ENCODE measurements at regions not wholly inside any gene's neighbourhood (a gene's known extent, or its start where the extent isn't known, plus 50 kb on each side); places are given as distances from the start of the nearest gene placed in this dataset.
"Not testable (repeated sequence)": the region's sequence is repeated elsewhere in the genome, so short reads cannot be mapped to it uniquely, and the experiment has no call there.

DNA sequence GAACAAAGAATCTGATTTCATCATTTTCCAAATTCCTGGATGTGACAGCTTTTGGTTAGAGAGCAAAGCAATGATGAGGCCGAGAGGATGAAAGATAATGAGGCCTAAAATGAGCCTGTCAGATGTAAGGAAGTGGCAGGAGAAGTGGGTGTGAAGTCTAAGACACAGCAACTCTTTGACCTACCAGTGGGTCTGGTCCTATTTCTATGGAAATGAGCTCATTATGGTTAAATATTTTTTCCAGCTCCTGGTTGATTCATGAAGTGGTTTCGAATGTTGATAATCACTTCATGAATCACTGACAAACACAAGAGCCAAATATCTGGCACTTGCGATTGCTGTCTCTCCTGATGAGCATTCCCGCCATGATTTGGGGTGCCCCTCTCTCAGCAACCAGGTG lies 273.3 kb upstream of the CDH5 start:
- H3K27me3 ChIP-seq (ENCODE audit: control insufficient read depth, insufficient read depth, low read length): no peaks in the 10 kb centered on the region
- H3K27ac ChIP-seq (ENCODE audit: low read length): no peak overlapping the region
- no peaks in the 10 kb centered on the region for H3K36me3 ChIP-seq (ENCODE audit: control insufficient read depth, insufficient read depth, low read length)
- H3K4me3 ChIP-seq (ENCODE audit: low read length): no peak overlapping the region
- no peak for DNase-seq
- WGBS (ENCODE audit: insufficient coverage): 90% methylated on average over 3 of the region's 4 CpGs
- no peaks in the 10 kb centered on the region for H3K9me3 ChIP-seq (replicated peaks; ENCODE audit: control insufficient read depth, low read depth, low read length)
- no peaks in the 10 kb centered on the region for H3K4me1 ChIP-seq (ENCODE audit: control insufficient read depth, insufficient read depth, low read length)

- H3K36me3 ChIP-seq (ENCODE audit: control insufficient read depth, insufficient read depth, low read length): no peaks in the 10 kb centered on the region
- no peak for DNase-seq
- no peak overlapping the region for H3K4me3 ChIP-seq (ENCODE audit: low read length)
- no peak overlapping the region for H3K27ac ChIP-seq (ENCODE audit: low read length)
- no peaks in the 10 kb centered on the region for H3K4me1 ChIP-seq (ENCODE audit: control insufficient read depth, insufficient read depth, low read length)
- H3K9me3 ChIP-seq (replicated peaks; ENCODE audit: control insufficient read depth, low read depth, low read length): no peaks in the 10 kb centered on the region
- no peaks in the 10 kb centered on the region for H3K27me3 ChIP-seq (ENCODE audit: control insufficient read depth, insufficient read depth, low read length)
Measured at GRCh38 chr16:66091471-66091891, 275.0 kb upstream of the CDH5 start.

DNA sequence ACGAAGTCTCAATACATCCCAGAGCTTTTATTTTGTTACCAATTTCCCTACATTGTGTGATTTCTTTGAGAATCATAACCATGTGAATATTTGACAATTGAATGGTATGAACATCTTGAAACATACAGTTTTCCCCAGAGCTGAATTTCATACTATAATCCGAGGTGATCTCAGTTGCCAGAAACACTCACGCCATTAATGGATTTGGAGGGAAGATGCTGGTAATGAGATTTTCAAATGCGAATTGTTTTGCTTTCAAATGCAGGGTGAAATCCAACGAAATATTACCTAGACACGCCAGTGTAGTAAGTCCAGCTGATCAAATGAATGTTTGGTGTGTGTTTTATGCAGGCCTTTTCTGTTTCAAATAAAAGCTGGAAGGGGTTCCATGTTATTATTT lies 277.8 kb upstream of the CDH5 start:
- Histone ChIP-seq H3K36me3 (ENCODE audit: control insufficient read depth, insufficient read depth, low read length) (no peaks in the 10 kb centered on the region), H3K4me1 (ENCODE audit: control insufficient read depth, insufficient read depth, low read length) (no peaks in the 10 kb centered on the region), H3K9me3 (replicated peaks; ENCODE audit: control insufficient read depth, low read depth, low read length) (no peaks in the 10 kb centered on the region), H3K27ac (ENCODE audit: low read length) (no peak overlapping the region), H3K27me3 (ENCODE audit: control insufficient read depth, insufficient read depth, low read length) (no peaks in the 10 kb centered on the region), H3K4me3 (ENCODE audit: low read length) (no peak overlapping the region)
- peak; percentile 77 for DNase-seq
- whole genome bisulfite sequencing (ENCODE audit: insufficient coverage): 40% methylated on average over 2 of the region's 6 CpGs

- no peaks in the 10 kb centered on the region for H3K9me3 ChIP-seq (replicated peaks; ENCODE audit: control insufficient read depth, low read depth, low read length)
Measured at GRCh38 chr16:66087308-66087707, 279.2 kb upstream of the CDH5 start.

DNA sequence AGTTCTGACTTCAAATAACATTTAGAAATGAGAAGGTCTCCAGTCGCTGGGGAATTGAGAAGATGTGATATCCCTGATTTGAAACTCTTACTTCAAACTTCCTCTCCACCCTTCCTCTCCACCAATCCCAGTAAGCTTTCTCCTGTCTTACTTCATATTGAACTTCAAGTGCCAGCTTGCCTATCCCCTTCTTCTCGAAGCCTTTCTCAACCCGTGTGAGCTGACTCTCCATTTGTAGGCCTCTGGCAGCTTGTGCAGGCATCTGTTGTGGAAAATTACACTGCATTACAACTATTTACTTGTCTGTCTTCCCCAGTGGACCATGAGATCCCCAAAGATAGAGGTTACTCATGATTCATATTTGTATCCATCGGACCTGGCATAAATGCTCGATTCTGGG lies 280.8 kb upstream of the CDH5 start:
- Histone ChIP-seq H3K9me3 (replicated peaks; ENCODE audit: control insufficient read depth, low read depth, low read length) (no peaks in the 10 kb centered on the region), H3K4me3 (ENCODE audit: low read length) (no peak overlapping the region), H3K36me3 (ENCODE audit: control insufficient read depth, insufficient read depth, low read length) (no peaks in the 10 kb centered on the region), H3K27me3 (ENCODE audit: control insufficient read depth, insufficient read depth, low read length) (no peaks in the 10 kb centered on the region), H3K27ac (ENCODE audit: low read length) (no peak overlapping the region), H3K4me1 (ENCODE audit: control insufficient read depth, insufficient read depth, low read length) (no peaks in the 10 kb centered on the region)
- no peak for DNase-seq
- WGBS (ENCODE audit: insufficient coverage): 76% methylated on average over 3 of the region's 5 CpGs

More at GRCh38 chr16:66087308-66087707, 279.2 kb upstream of the CDH5 start:
- no peak for DNase-seq
- H3K27ac ChIP-seq (ENCODE audit: low read length): no peak overlapping the region
- H3K4me1 ChIP-seq (ENCODE audit: control insufficient read depth, insufficient read depth, low read length): no peaks in the 10 kb centered on the region
- no peaks in the 10 kb centered on the region for H3K36me3 ChIP-seq (ENCODE audit: control insufficient read depth, insufficient read depth, low read length)
- H3K27me3 ChIP-seq (ENCODE audit: control insufficient read depth, insufficient read depth, low read length): no peaks in the 10 kb centered on the region
- H3K4me3 ChIP-seq (ENCODE audit: low read length): no peak overlapping the region

DNA sequence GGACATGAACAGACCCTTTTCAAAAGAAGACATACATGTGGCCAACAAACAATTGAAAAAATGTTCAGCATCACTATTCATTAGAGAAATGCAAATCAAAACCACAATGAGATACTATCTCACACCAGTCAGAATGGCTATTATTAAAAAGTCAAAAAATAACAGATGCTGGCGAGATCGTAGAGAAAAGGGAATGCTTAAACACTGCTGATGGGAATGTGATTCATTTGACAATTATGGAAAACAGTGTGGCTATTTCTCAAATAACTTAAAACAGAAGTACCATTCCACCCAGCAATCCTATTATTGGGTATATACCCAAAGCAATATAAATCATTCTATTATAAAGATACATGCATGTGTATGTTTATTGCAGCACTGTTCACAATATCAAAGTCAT lies 281.8 kb upstream of the CDH5 start:
- WGBS (ENCODE audit: insufficient coverage): no CpG with 5 or more reads among the region's 2 CpGs

DNA sequence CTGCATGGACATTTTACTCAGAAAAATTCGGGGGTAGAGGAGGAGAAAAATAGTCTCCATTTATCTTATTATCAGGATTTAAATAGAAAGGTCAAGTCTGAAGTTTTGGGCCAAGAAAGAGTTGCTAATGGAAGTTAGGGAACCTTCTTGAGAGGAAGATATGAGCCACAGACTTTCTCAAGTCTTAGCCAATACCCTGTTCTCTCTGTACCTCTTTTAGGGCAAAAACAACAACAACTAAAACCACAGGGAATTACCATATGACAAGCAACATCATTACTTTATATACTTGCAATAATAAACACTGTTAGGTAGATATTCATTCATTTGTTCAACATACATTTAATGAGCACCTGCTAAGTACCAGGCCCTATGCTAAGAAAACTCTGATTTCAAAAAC lies 282.2 kb upstream of the CDH5 start:
- Histone ChIP-seq H3K27me3 (ENCODE audit: control insufficient read depth, insufficient read depth, low read length) (no peaks in the 10 kb centered on the region), H3K36me3 (ENCODE audit: control insufficient read depth, insufficient read depth, low read length) (no peaks in the 10 kb centered on the region), H3K4me1 (ENCODE audit: control insufficient read depth, insufficient read depth, low read length) (no peaks in the 10 kb centered on the region), H3K9me3 (replicated peaks; ENCODE audit: control insufficient read depth, low read depth, low read length) (no peaks in the 10 kb centered on the region), H3K27ac (ENCODE audit: low read length) (no peak overlapping the region), H3K4me3 (ENCODE audit: low read length) (no peak overlapping the region)
- no CpG with 5 or more reads among the region's 1 CpG for WGBS (ENCODE audit: insufficient coverage)
- DNase-seq: no peak

More for the DNA sequence above, 281.8 kb upstream of the CDH5 start:
- DNase-seq; H3K27me3 ChIP-seq (ENCODE audit: control insufficient read depth, insufficient read depth, low read length); H3K4me1 ChIP-seq (ENCODE audit: control insufficient read depth, insufficient read depth, low read length); H3K36me3 ChIP-seq (ENCODE audit: control insufficient read depth, insufficient read depth, low read length); H3K9me3 ChIP-seq (replicated peaks; ENCODE audit: control insufficient read depth, low read depth, low read length); H3K4me3 ChIP-seq (ENCODE audit: low read length); H3K27ac ChIP-seq (ENCODE audit: low read length): not testable (repeated sequence)

- no peaks in the 10 kb centered on the region for H3K36me3 ChIP-seq (ENCODE audit: control insufficient read depth, insufficient read depth, low read length)
- WGBS (ENCODE audit: insufficient coverage): no CpG with 5 or more reads among the region's 1 CpG
- H3K27ac ChIP-seq (ENCODE audit: low read length): no peak overlapping the region
- no peak overlapping the region for H3K4me3 ChIP-seq (ENCODE audit: low read length)
- DNase-seq: peak; percentile 62
- H3K9me3 ChIP-seq (replicated peaks; ENCODE audit: control insufficient read depth, low read depth, low read length): no peaks in the 10 kb centered on the region
- no peaks in the 10 kb centered on the region for H3K27me3 ChIP-seq (ENCODE audit: control insufficient read depth, insufficient read depth, low read length)
- no peaks in the 10 kb centered on the region for H3K4me1 ChIP-seq (ENCODE audit: control insufficient read depth, insufficient read depth, low read length)
Measured at GRCh38 chr16:66083171-66083570, 283.3 kb upstream of the CDH5 start.

- Histone ChIP-seq H3K27ac (ENCODE audit: low read length) (no peak overlapping the region), H3K9me3 (replicated peaks; ENCODE audit: control insufficient read depth, low read depth, low read length) (no peaks in the 10 kb centered on the region), H3K36me3 (ENCODE audit: control insufficient read depth, insufficient read depth, low read length) (no peaks in the 10 kb centered on the region), H3K4me3 (ENCODE audit: low read length) (no peak overlapping the region), H3K27me3 (ENCODE audit: control insufficient read depth, insufficient read depth, low read length) (no peaks in the 10 kb centered on the region), H3K4me1 (ENCODE audit: control insufficient read depth, insufficient read depth, low read length) (no peaks in the 10 kb centered on the region)
- WGBS (ENCODE audit: insufficient coverage): no CpG with 5 or more reads among the region's 2 CpGs
- DNase-seq: no peak
Measured at GRCh38 chr16:66082424-66082823, 284.1 kb upstream of the CDH5 start.

DNA sequence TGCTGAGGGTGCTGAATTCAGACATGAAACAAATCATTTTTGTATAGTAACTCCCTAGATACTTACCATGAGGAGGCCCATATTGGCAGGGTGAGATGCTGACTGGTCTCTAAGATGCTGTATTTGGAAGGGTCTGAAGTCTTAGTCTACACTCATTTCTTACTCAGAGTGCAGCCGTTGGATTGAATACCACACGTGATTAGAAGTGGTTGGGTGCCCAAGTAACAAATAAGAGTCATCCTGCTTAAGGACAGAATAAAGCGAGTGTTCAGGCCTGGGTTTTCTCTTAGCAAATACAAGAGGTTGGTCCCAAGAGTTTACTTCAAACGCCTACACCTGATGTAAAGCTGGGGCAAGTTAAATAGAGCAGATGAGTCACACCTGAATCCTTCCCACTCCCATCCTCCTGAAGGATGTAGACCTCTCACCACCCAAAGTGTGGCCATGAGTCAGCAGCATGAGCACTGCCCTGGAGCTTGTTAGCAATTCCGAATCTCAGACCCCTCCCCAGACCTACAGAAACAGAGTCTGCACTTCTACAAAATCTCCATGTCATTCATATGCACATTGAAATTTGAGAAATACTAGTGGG lies 284.6 kb upstream of the CDH5 start:
- Histone ChIP-seq H3K27ac (ENCODE audit: low read length) (no peak overlapping the region), H3K4me1 (ENCODE audit: control insufficient read depth, insufficient read depth, low read length) (no peaks in the 10 kb centered on the region), H3K27me3 (ENCODE audit: control insufficient read depth, insufficient read depth, low read length) (no peaks in the 10 kb centered on the region), H3K36me3 (ENCODE audit: control insufficient read depth, insufficient read depth, low read length) (no peaks in the 10 kb centered on the region), H3K9me3 (replicated peaks; ENCODE audit: control insufficient read depth, low read depth, low read length) (no peaks in the 10 kb centered on the region), H3K4me3 (ENCODE audit: low read length) (no peak overlapping the region)
- DNase-seq: no peak
- WGBS (ENCODE audit: insufficient coverage): 80% methylated on average over 1 of the region's 5 CpGs

DNA sequence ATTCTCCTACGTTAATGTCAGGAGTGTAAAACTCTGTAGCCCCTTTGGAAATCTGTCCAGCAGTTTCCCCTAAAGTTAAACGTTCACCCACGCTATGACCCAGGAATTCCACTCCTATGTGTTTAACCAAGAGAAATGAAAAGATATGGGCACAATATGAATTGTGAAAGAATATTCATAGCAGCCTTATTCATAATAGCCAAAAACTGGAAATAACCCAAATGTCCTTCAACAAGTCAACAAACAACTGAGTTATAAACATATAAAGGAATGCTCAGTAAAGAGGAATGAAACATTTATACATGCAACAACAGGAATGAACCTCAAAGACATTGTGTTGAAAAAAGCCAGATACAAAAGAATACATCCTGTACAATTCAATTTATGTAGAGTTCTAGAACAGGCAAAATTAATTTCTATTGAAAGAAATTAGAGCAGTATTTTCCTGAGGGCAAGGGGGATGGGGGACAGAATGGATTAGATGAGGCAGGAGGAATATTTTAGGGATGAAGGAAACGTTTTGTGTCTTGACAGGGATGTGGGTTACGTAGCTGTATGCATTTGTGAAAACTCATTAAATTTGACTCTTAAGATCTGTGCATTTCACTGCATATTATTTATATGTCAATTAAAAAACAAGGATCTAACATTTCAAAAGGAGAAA lies 286.7 kb upstream of the CDH5 start:
- 60% methylated on average over 1 of the region's 5 CpGs for WGBS (ENCODE audit: insufficient coverage)
- H3K36me3 ChIP-seq (ENCODE audit: control insufficient read depth, insufficient read depth, low read length): no peaks in the 10 kb centered on the region

More for the DNA sequence above, 286.7 kb upstream of the CDH5 start:
- Histone ChIP-seq H3K27ac (ENCODE audit: low read length) (no peak overlapping the region), H3K4me3 (ENCODE audit: low read length) (no peak overlapping the region), H3K4me1 (ENCODE audit: control insufficient read depth, insufficient read depth, low read length) (no peaks in the 10 kb centered on the region), H3K9me3 (replicated peaks; ENCODE audit: control insufficient read depth, low read depth, low read length) (no peaks in the 10 kb centered on the region), H3K27me3 (ENCODE audit: control insufficient read depth, insufficient read depth, low read length) (no peaks in the 10 kb centered on the region)
- DNase-seq: no peak

Data from muscle of leg (tissue), 3 donors.